HCT116 (cell line): ENCODE measurements at regions not wholly inside any gene's neighbourhood (a gene's known extent, or its start where the extent isn't known, plus 50 kb on each side); places are given as distances from the start of the nearest gene placed in this dataset.

Experiments used
- ATF3 ChIP-seq: IDR thresholded peaks from 2 replicates; pipeline ENCODE4 v1.6.1; 2012
- CBX3 ChIP-seq: IDR thresholded peaks from 2 replicates; pipeline ENCODE4 v1.6.1; 2012; ENCODE audit warnings: low read depth
- CTCF ChIP-seq, 3 experiments: fragments of 200-600 bp in 1 of 3; sonication (generic) in 1 of 3; IDR thresholded peaks in 2 of 3; conservative IDR thresholded peaks in 1 of 3; 2 replicates each; pipeline ENCODE4 v1.5.1; 2012 to 2017; ENCODE audit warnings: low read depth in 2 of 3, low read length in 2 of 3, antibody characterized with exemption in 1 of 3, borderline replicate concordance in 1 of 3, control low read depth in 1 of 3, mild to moderate bottlenecking in 1 of 3, mixed read lengths in 1 of 3, mixed run types in 1 of 3, moderate library complexity in 1 of 3; ENCODE audit not compliant: insufficient read depth in 1 of 3
- EZH2 ChIP-seq: fragments of 200-600 bp; sonication (generic); IDR thresholded peaks from 2 replicates; pipeline ENCODE4 v1.6.1; 2017; ENCODE audit warnings: antibody characterized with exemption, mixed run types
- POLR2A ChIP-seq: IDR thresholded peaks from 2 replicates; pipeline ENCODE4 v1.7.0; 2011; ENCODE audit warnings: borderline replicate concordance; ENCODE audit not compliant: insufficient read depth, insufficient read length; ENCODE audit errors: extremely low read depth
- POLR2AphosphoS5 ChIP-seq: IDR thresholded peaks from 2 replicates; pipeline ENCODE4 v1.6.1; 2011; ENCODE audit warnings: mild to moderate bottlenecking, low read depth, low read length, moderate library complexity
- REST ChIP-seq: IDR thresholded peaks from 2 replicates; pipeline ENCODE4 v1.6.1; 2012; ENCODE audit warnings: low read depth
- ZFX ChIP-seq: fragments of 450-650 bp; IDR thresholded peaks from 2 replicates; pipeline ENCODE4 v1.6.1; 2017
- ZNF274 ChIP-seq: fragments of 200-500 bp; sonication (Bioruptor generic); IDR thresholded peaks from 2 replicates; pipeline ENCODE4 v1.6.1; 2014; ENCODE audit warnings: mild to moderate bottlenecking, low read depth, low read length, inconsistent platforms

- no peak for TF ChIP-seq CTCF (IDR thresholded peaks at IDR 0.05 in 2 of 3, conservative IDR thresholded peaks at IDR 0.05 in 1 of 3; ENCODE audit: borderline replicate concordance in 1 of 3, insufficient read depth in 1 of 3, low read depth in 2 of 3, low read length in 2 of 3)
- TF ChIP-seq ZFX, result no peak
- TF ChIP-seq EZH2, result no peak
- no peak for TF ChIP-seq ATF3
- no peak for TF ChIP-seq POLR2A
- TF ChIP-seq CBX3, result no peak
- no peak for TF ChIP-seq POLR2AphosphoS5
- no peak for TF ChIP-seq REST
- TF ChIP-seq ZNF274, result no peak
These were observed 311.9 kb upstream of the PRDM1 start for GRCh38 chr6:105774247-105774646.
